Motor neuron (in vitro differentiated cells): ENCODE measurements at regions not wholly inside any gene's neighbourhood (a gene's known extent, or its start where the extent isn't known, plus 50 kb on each side); places are given as distances from the start of the nearest gene placed in this dataset.
A peak's percentile ranks its signal among the peaks of the same experiment; 100 is the strongest.
"Not testable (repeated sequence)": the region's sequence is repeated elsewhere in the genome, so short reads cannot be mapped to it uniquely, and the experiment has no call there.

Experiments used
- ATAC-seq, 8 experiments: fragments of 200-7000 bp; cut with Tn5 transposase; replicated peaks in 6 of 8; 2 replicates each; pipeline ENCODE4 v1.8.0; 2021; ENCODE audit warnings: mild to moderate bottlenecking in 8 of 8, moderate library complexity in 8 of 8
- H3K27ac ChIP-seq, 2 donors: fragments of 250-450 bp; sonication (Bioruptor Pico); 2 replicates each; pipeline ENCODE4 v1.9.0; 2021; ENCODE audit warnings: antibody characterized with exemption in 2 of 2, mild to moderate bottlenecking in 2 of 2, moderate library complexity in 1 of 2
- H3K4me1 ChIP-seq, 2 donors: fragments of 250-450 bp; sonication (Bioruptor Pico); replicated peaks in 1 of 2; 2 replicates each; pipeline ENCODE4 v1.6.1; 2021; ENCODE audit warnings: antibody characterized with exemption in 2 of 2, mild to moderate bottlenecking in 2 of 2, moderate library complexity in 1 of 2
- H3K4me3 ChIP-seq, 5 donors: fragments of 250-450 bp; sonication (Bioruptor Pico); 2 replicates each; pipeline ENCODE4 v1.9.0; 2021; ENCODE audit warnings: antibody characterized with exemption in 5 of 5, mild to moderate bottlenecking in 5 of 5, moderate library complexity in 4 of 5
- WGBS, 10 experiments: fragments of 450-650 bp; shearing (Covaris generic); methylation state at CpG; one replicate each; pipeline ENCODE4 v1.0.0; 2022; 5-methylcytosine and 5-hydroxymethylcytosine counted together
- in situ Hi-C, 9 experiments: fragments of 400-800 bp; cut with MboI; loops; one replicate each; pipeline ENCODE4 v1.15.0; 2021; ENCODE audit warnings: low sequenced_read_pairs in 9 of 9, low pct_unique_long_range_greater_than_20kb in 2 of 9; ENCODE audit not compliant: unreplicated experiment in 9 of 9

- 0 to 100% (median 80%) methylated on average over 1 to 14 of the region's 28 CpGs; no CpG with 5 or more reads in 3 of the 10 experiments for WGBS, 10 experiments
- Histone ChIP-seq H3K4me3 (no peak overlapping the region), H3K4me1 (peaks cover 20 to 26% of the 10 kb centered on the region in 2 donors), H3K27ac (peak overlapping the region; percentile 26 to 67)
- ATAC-seq: peak in 3 of 8 experiments; percentile 18 to 34 (median 21)
- in situ Hi-C loops: no loop called here
Observed at GRCh38 chr6:168377856-168378832, 58.6 kb upstream of the DACT2 start.

GRCh38 chr6:168379579-168379978, 60.0 kb upstream of the DACT2 start:
- ATAC-seq, in situ Hi-C loops: not testable (repeated sequence)
- WGBS, 10 experiments: 80 to 100% (median 100%) methylated on average over 1 to 4 of the region's 20 CpGs; no CpG with 5 or more reads in 6 of the 10 experiments

GRCh38 chr6:168380166-168380955, 60.6 kb upstream of the SMOC2 start:
- ATAC-seq, in situ Hi-C loops, H3K27ac ChIP-seq, H3K4me3 ChIP-seq: not testable (repeated sequence)
- H3K4me1 ChIP-seq: peaks cover 20 to 35% of the 10 kb centered on the region in 2 donors
- 73 to 95% (median 92%) methylated on average over 3 to 10 of the region's 38 CpGs; no CpG with 5 or more reads in 6 of the 10 experiments for WGBS, 10 experiments

More at GRCh38 chr6:168379579-168379978, 60.0 kb upstream of the DACT2 start:
- not testable (repeated sequence) for H3K27ac ChIP-seq, H3K4me3 ChIP-seq
- peaks cover 20 to 31% of the 10 kb centered on the region in 2 donors for H3K4me1 ChIP-seq

GRCh38 chr6:168380956-168381605, 59.9 kb upstream of the SMOC2 start:
- in situ Hi-C loops: no loop called here
- WGBS, 10 experiments: 40 to 100% (median 78%) methylated on average over 1 to 9 of the region's 16 CpGs; no CpG with 5 or more reads in 4 of the 10 experiments
- ATAC-seq: no peak

GRCh38 chr6:168381726-168382458, 59.1 kb upstream of the SMOC2 start:
- in situ Hi-C loops: no loop called here
- Histone ChIP-seq H3K4me3 (no peak overlapping the region), H3K4me1 (peaks cover 9 to 20% of the 10 kb centered on the region in 2 donors), H3K27ac (no peak overlapping the region)
- no peak for ATAC-seq
- 38 to 97% (median 92%) methylated on average over 4 to 14 of the region's 24 CpGs; no CpG with 5 or more reads in 2 of the 10 experiments for WGBS, 10 experiments

More at GRCh38 chr6:168380956-168381605, 59.9 kb upstream of the SMOC2 start:
- no peak overlapping the region for H3K4me3 ChIP-seq
- H3K27ac ChIP-seq: no peak overlapping the region
- H3K4me1 ChIP-seq: peaks cover 17 to 28% of the 10 kb centered on the region in 2 donors

- Histone ChIP-seq H3K4me1 (peaks cover 7 to 17% of the 10 kb centered on the region in 2 donors), H3K4me3 (no peak overlapping the region), H3K27ac (no peak overlapping the region)
- 76 to 100% (median 82%) methylated on average over 3 to 21 of the region's 46 CpGs; no CpG with 5 or more reads in 3 of the 10 experiments for WGBS, 10 experiments
- in situ Hi-C loops: no loop called here
- no peak for ATAC-seq
Observed at GRCh38 chr6:168383062-168383854, 57.7 kb upstream of the SMOC2 start.

GRCh38 chr6:168384045-168385036, 56.6 kb upstream of the SMOC2 start:
- Histone ChIP-seq H3K4me1 (peaks cover 10 to 24% of the 10 kb centered on the region in 2 donors), H3K27ac (no peak overlapping the region), H3K4me3 (no peak overlapping the region)
- peak in 1 of 8 experiments; percentile 59 for ATAC-seq
- in situ Hi-C loops: no loop called here
- 2 to 91% (median 75%) methylated on average over 1 to 21 of the region's 31 CpGs; no CpG with 5 or more reads in 1 of the 10 experiments for WGBS, 10 experiments

- WGBS, 10 experiments: 3 to 93% (median 81%) methylated on average over 2 to 17 of the region's 18 CpGs
- in situ Hi-C loops: no loop called here
- Histone ChIP-seq H3K4me1 (peaks cover 10 to 24% of the 10 kb centered on the region in 2 donors), H3K27ac (no peak overlapping the region), H3K4me3 (no peak overlapping the region)
- no peak for ATAC-seq
Observed at GRCh38 chr6:168385037-168385759, 55.8 kb upstream of the SMOC2 start.

GRCh38 chr6:168385858-168386735, 54.9 kb upstream of the SMOC2 start:
- Histone ChIP-seq H3K27ac (no peak overlapping the region), H3K4me1 (peaks cover 18 to 29% of the 10 kb centered on the region in 2 donors), H3K4me3 (no peak overlapping the region)
- no peak for ATAC-seq
- WGBS, 10 experiments: 20 to 100% (median 90%) methylated on average over 1 to 4 of the region's 9 CpGs; no CpG with 5 or more reads in 3 of the 10 experiments
- in situ Hi-C loops: no loop called here
